Stimulated activated CD4-positive, alpha-beta T cell treated with anti-CD3 and anti-CD28 coated beads, TNF-alpha, amount 100 ng/mL, for 1 hour (primary cell): ENCODE measurements at regions not wholly inside any gene's neighbourhood (a gene's known extent, or its start where the extent isn't known, plus 50 kb on each side); places are given as distances from the start of the nearest gene placed in this dataset.

ENCODE experiments used
- DNase-seq, 3 donors: peaks; one replicate each; pipeline ENCODE4 v3.0.0-alpha.2; 2020; ENCODE audit warnings: low read depth in 3 of 3, low spot score in 1 of 3

DNA sequence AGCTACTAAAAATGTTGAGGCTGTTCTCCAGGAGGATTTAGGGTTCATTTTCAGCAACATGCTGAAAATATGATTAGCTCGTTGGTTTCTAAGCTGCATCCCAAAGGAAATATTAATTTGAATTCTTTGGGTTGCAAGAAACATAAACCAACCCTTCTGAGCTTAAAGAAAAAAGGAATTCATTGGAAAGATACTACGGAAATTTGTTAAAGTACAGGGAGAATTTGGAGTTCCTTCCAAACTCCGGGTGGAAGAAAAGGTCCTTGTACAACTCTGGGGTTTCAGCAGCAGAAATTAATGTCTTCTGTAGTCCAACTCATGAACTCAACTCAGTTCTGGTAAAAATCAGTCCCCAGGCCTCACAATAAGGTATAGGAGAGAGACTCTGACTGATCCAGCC is 712.9 kb downstream of the UTRN start:
- DNase-seq, result no peak

GRCh38 chr6:144999127-144999526 is 714.0 kb downstream of the UTRN start:
- no peak for DNase-seq

GRCh38 chr6:145003145-145003544 is 718.0 kb downstream of the UTRN start:
- DNase-seq, result no peak

DNA sequence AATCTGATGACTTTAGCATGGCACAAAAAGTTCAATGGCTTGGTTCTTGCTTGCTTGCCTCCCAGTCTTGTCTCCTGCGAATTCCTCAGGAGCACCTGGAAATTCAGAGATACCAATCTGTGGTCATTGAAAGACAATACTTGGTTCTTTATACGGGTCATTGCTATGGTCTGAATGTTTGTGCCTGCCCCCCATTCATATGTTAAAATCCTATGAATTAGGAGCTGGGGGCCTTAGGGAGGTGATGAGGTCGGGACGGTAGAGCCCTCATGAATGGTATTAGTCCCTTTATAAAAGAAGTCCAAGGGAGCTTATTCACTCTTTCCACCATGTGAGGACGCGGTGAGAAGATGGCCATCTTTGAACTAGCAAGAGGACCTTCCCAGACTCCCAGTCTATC is 721.8 kb downstream of the UTRN start:
- no peak for DNase-seq

GRCh38 chr6:145008715-145009114 is 723.6 kb downstream of the UTRN start:
- no peak for DNase-seq

GRCh38 chr6:145009711-145010110 is 724.6 kb downstream of the UTRN start:
- DNase-seq, result no peak

GRCh38 chr6:145012039-145012662 is 723.2 kb downstream of the EPM2A start:
- no peak for DNase-seq

GRCh38 chr6:145015739-145016558 is 719.4 kb downstream of the EPM2A start:
- no peak for DNase-seq

GRCh38 chr6:145017051-145017450 is 718.3 kb downstream of the EPM2A start:
- DNase-seq, result no peak

GRCh38 chr6:145017516-145017915 is 717.8 kb downstream of the EPM2A start:
- DNase-seq, result no peak

DNA sequence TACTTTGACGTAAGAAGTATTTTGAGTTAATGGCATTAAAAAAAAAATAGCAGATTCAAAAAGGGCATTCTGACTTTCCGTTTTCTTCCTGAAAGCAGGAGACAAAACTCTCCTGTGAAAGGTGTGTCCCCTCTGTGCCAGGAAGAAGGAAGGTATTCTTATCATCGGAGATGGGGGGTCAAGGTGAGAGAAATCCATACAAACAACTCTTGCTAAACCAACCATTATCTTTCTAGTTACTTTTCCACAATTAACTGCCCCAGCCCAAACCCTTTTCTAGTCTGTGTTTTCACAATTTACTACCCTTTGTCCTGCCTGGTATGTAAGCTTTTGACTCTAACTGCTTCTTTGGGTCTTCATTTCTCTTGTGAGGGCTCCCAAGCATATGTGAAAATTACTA is 717.3 kb downstream of the EPM2A start:
- DNase-seq, result no peak

DNA sequence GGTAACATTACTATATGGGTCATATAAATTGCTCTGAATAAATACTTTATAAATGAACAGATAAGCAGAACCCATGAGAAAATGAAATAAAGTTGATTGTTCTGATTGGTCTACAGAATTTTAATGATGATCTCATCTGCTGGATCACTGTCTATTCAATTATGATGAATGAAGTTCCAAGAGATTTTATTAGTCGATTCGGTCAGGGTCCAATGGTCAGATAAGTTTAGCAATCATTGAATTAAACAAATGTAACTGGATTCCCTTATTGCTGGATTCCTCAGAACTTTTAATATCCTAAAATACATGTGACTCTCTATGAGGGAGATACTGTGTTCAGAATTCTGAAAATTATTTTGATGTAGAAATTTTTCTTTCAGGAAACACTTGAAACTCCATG is 715.2 kb downstream of the EPM2A start:
- DNase-seq, result no peak

DNA sequence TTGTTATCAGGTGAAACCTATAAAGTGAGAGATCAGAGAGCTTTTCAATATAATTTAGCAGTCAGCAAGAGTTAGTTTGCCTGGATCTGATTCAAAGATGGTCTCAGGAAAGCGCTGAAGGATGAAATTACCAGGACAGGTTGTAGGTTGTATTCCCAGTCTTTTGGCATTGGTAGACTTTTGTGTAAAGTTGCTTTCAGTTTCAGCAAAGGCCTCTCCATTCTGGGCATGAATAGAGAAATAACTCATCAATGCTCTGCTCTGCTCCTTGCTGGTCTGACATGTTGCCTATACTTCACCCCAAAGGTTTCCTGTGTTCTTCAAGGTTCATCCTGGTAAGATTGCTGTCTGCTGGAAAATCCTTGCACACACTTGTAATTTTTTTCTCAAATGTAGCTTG is 714.8 kb downstream of the EPM2A start:
- no peak for DNase-seq

DNA sequence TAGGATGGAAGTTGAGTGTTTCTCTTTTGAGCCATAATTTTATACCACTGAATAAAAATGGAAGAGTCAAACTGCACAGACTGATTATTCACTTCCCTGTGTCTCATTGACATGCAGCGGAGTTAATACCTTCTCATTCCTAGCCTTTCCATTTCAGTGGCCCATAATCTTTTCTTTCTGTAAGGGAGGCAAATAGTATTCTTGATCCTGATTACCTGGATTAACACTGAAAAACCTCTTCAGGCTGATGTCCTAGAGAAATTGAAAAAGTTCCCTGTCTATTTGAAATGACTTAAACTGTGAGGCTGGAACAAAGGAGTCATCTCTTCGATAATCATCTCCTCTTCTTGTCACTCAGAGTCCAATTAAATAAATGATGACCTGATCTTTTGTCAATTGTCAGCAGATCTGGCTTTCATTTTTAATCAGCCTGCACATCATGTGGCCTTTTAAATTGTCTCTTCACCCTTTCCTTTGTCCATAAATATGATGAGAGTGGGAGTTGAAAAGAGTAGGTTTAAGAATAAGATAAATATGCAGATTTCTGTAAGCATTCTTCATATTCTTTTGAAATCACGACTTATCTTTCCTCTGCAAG is 713.0 kb downstream of the EPM2A start:
- DNase-seq, result no peak

- DNase-seq, result no peak
These were observed 712.1 kb downstream of the EPM2A start for GRCh38 chr6:145023116-145023726.

DNA sequence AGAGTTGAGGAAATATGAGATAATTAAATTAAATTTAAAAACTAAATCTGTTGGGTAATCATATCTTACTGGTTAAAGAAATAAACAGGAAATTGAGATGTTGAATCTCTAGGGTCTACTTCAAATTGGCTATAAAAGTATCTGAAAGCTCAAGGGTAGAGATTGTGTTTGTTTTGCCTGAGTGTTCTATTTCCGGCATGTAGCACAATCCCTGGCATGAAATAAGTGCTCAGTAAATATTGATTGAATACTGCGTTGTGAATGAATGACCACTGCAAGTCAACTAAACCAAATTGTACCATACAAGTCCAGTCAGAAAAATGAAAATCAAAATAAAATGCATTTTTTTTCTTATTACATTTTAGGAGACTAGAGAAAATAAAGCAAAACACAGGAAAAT is 709.8 kb downstream of the EPM2A start:
- DNase-seq, result no peak

- no peak for DNase-seq
These were observed 709.0 kb downstream of the EPM2A start for GRCh38 chr6:145026267-145026679.

DNA sequence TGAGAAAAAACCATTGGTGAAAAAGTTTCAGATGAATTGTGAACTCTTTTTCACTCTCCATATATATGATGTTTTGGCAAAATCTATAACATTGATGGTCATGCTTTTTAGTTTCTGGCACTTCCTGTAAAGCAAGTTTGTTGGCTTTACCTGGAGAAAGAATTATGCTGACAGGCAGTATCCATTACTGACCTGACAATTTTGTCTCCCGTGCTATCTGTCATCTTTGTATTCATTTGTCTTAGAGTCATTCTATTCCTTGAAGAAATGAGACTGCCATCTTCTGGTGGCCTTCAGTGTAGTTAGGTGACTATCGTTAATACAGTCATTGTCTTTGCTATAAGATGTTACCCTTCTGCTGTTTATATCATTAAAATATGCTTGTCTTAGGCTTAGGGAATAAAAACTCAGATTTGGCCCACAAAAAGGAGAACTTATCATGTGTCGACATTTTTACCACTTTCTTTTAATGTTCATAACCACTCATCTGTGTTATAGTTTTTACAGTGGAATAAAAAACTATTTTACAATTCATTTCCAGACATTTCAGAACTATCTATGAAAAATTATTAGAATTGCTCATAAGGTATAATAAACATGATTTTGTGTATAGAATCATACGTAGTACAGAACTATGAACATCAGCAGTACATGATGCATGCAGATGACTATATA is 707.0 kb downstream of the EPM2A start:
- no peak for DNase-seq

DNA sequence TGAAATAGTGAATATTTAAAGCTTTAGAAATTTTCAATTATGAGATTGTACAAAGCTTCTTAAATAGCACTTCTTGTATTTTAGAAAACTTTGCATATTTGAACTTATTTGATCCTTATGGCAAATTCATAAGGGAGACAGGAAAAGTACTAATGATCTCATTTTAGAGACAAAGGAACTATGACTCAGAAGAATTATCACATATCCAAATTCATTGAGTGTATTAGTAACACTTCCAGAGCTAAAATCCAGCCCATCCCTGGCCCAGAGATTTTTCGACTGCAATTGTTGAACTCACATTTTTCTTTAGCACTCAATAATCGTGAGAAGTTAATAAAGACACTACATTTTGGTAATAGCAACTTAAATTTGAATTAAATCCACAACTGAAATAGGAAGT is 704.3 kb downstream of the EPM2A start:
- no peak for DNase-seq

GRCh38 chr6:145031962-145032361 is 703.4 kb downstream of the EPM2A start:
- DNase-seq, result no peak

GRCh38 chr6:145032562-145033145 is 702.7 kb downstream of the EPM2A start:
- no peak for DNase-seq
